ENCODE measurements at regions not wholly inside any gene's neighbourhood (a gene's known extent, or its start where the extent isn't known, plus 50 kb on each side); places are given as distances from the start of the nearest gene placed in this dataset.

GRCh38 chr2:128981353-128981752 is 662.7 kb upstream of the HS6ST1 start:
- TF ChIP-seq POLR2AphosphoS5 (IDR thresholded peaks at IDR 0.05; ENCODE audit: low read depth, low read length) = no peak
- TF ChIP-seq EZH2phosphoT487 (IDR thresholded peaks at IDR 0.05; ENCODE audit: borderline replicate concordance, low read depth) = no peak
- TF ChIP-seq CTCF (IDR thresholded peaks at IDR 0.05) = no peak
- no peak for TF ChIP-seq EP300 (IDR thresholded peaks at IDR 0.05; ENCODE audit: borderline replicate concordance in 1 of 2, low read depth in 1 of 2, low read length in 1 of 2)
- no peak for TF ChIP-seq NFIC (IDR thresholded peaks at IDR 0.05; ENCODE audit: borderline replicate concordance)
- TF ChIP-seq, protein P1, sequence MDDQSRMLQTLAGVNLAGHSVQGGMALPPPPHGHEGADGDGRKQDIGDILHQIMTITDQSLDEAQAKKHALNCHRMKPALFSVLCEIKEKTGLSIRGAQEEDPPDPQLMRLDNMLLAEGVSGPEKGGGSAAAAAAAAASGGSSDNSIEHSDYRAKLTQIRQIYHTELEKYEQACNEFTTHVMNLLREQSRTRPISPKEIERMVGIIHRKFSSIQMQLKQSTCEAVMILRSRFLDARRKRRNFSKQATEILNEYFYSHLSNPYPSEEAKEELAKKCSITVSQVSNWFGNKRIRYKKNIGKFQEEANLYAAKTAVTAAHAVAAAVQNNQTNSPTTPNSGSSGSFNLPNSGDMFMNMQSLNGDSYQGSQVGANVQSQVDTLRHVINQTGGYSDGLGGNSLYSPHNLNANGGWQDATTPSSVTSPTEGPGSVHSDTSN (IDR thresholded peaks at IDR 0.05) = no peak
- TF ChIP-seq YY1 (IDR thresholded peaks at IDR 0.05; ENCODE audit: low read depth) = no peak

All from SK-N-SH (cell line).